Mucosa of descending colon (tissue), 3 donors: ENCODE measurements at regions not wholly inside any gene's neighbourhood (a gene's known extent, or its start where the extent isn't known, plus 50 kb on each side); places are given as distances from the start of the nearest gene placed in this dataset.

Experiments
- ATAC-seq: fragments of 200-7000 bp; cut with Tn5 transposase; one replicate; pipeline ENCODE4 v1.9.1; 2020; ENCODE audit warnings: mild to moderate bottlenecking, moderate library complexity
- DNase-seq, 3 donors: peaks; one replicate each; pipeline ENCODE4 v3.0.0-alpha.2; 2020
- H3K36me3 ChIP-seq: fragments of 200-600 bp; one replicate; pipeline ENCODE4 v1.8.0; 2021; ENCODE audit warnings: low read depth, mild to moderate bottlenecking
- H3K4me1 ChIP-seq: fragments of 200-600 bp; one replicate; pipeline ENCODE4 v1.8.0; 2021; ENCODE audit warnings: low read depth, mild to moderate bottlenecking
- H3K4me3 ChIP-seq: fragments of 200-600 bp; one replicate; pipeline ENCODE4 v1.8.0; 2021; ENCODE audit warnings: mild to moderate bottlenecking
- H3K9me3 ChIP-seq: fragments of 200-600 bp; one replicate; pipeline ENCODE4 v1.8.0; 2021; ENCODE audit warnings: mild to moderate bottlenecking
- CTCF ChIP-seq: fragments of 200-600 bp; IDR thresholded peaks from one replicate; pipeline ENCODE4 v1.8.0; 2022; ENCODE audit warnings: antibody characterized with exemption, mild to moderate bottlenecking
- intact Hi-C, 2 donors: fragments of 100-400 bp; cut with DNase I in 1 of 2; cut with micrococcal nuclease in 1 of 2; formaldehyde crosslinking; loops; one replicate each; pipeline versions ENCODE4 v1.11.0 to v1.11.1; 2022; cut with DNase I, micrococcal nuclease
- donor health status: DM: no; HTN: no; CAD: no; lungs with moderate emphysema.
- donor health status: DM: no; HTN: no; CAD: no.
- donor health status: DM: no; HTN: yes; CAD: no.

GRCh38 chr6:141445928-141446628, 686.6 kb upstream of the GJE1 start:
- DNase-seq (no peak), ATAC-seq (no peak)
- TF ChIP-seq CTCF = no peak
- no peaks in the 10 kb centered on the region for H3K36me3 ChIP-seq
- intact Hi-C loops = no loop called here
- H3K4me3 ChIP-seq = no peak overlapping the region
- no peaks in the 10 kb centered on the region for H3K4me1 ChIP-seq
- no peaks in the 10 kb centered on the region for H3K9me3 ChIP-seq

GRCh38 chr6:141443668-141444289, 688.9 kb upstream of the GJE1 start:
- DNase-seq (no peak), ATAC-seq (no peak)
- no peak for TF ChIP-seq CTCF
- Histone ChIP-seq H3K4me1 (no peaks in the 10 kb centered on the region), H3K36me3 (no peaks in the 10 kb centered on the region), H3K4me3 (no peak overlapping the region), H3K9me3 (peaks cover under 1% of the 10 kb centered on the region)
- intact Hi-C loops = no loop called here

- ATAC-seq = no peak
- H3K9me3 ChIP-seq = peaks cover 3% of the 10 kb centered on the region
- H3K4me1 ChIP-seq = no peaks in the 10 kb centered on the region
- H3K4me3 ChIP-seq = no peak overlapping the region
- no peak for TF ChIP-seq CTCF
- DNase-seq = no peak
- no peaks in the 10 kb centered on the region for H3K36me3 ChIP-seq
- intact Hi-C loops = no loop called here
Observed at GRCh38 chr6:141443032-141443431, 689.7 kb upstream of the GJE1 start.

- Histone ChIP-seq H3K36me3 (no peaks in the 10 kb centered on the region), H3K4me1 (no peaks in the 10 kb centered on the region), H3K4me3 (no peak overlapping the region), H3K9me3 (peaks cover 3% of the 10 kb centered on the region)
- no peak for TF ChIP-seq CTCF
- DNase-seq (no peak), ATAC-seq (no peak)
- intact Hi-C loops = no loop called here
Observed at GRCh38 chr6:141439513-141439912, 693.2 kb upstream of the GJE1 start.

- no peaks in the 10 kb centered on the region for H3K36me3 ChIP-seq
- ATAC-seq (no peak), DNase-seq (no peak)
- no peak for TF ChIP-seq CTCF
- H3K9me3 ChIP-seq = peaks cover 3% of the 10 kb centered on the region
- H3K4me1 ChIP-seq = no peaks in the 10 kb centered on the region
- intact Hi-C loops = no loop called here
- no peak overlapping the region for H3K4me3 ChIP-seq
Observed at GRCh38 chr6:141437685-141438084, 695.0 kb upstream of the GJE1 start.
